Occipital lobe (tissue), 1 donor: ENCODE measurements at regions not wholly inside any gene's neighbourhood (a gene's known extent, or its start where the extent isn't known, plus 50 kb on each side); places are given as distances from the start of the nearest gene placed in this dataset.
"Not testable (repeated sequence)": the region's sequence is repeated elsewhere in the genome, so short reads cannot be mapped to it uniquely, and the experiment has no call there.

ENCODE experiments used
- DNase-seq: peaks from one replicate; lab custom pipeline; 2025; lab: John Stamatoyannopoulos, UW

- no peak for DNase-seq
These were observed 200.8 kb upstream of the C2CD4B start for GRCh38 chr15:62365795-62366442.

- no peak for DNase-seq
These were observed 204.4 kb upstream of the C2CD4B start for GRCh38 chr15:62369454-62369853.

- DNase-seq, result not testable (repeated sequence)
These were observed 206.6 kb upstream of the C2CD4B start for GRCh38 chr15:62371683-62372082.

- no peak for DNase-seq
These were observed 212.8 kb upstream of the C2CD4B start for GRCh38 chr15:62377736-62378480.

GRCh38 chr15:62378772-62379498 is 213.8 kb upstream of the C2CD4B start:
- no peak for DNase-seq

- DNase-seq, result no peak
These were observed 214.9 kb upstream of the C2CD4B start for GRCh38 chr15:62380011-62380410.

GRCh38 chr15:62382046-62382445 is 217.0 kb upstream of the C2CD4B start:
- DNase-seq, result no peak

GRCh38 chr15:62389885-62390790 is 225.1 kb upstream of the C2CD4B start, which contains the start of gene TLN2:
Gene TLN2, plus strand, starts transcription at chr15:62390550.
- DNase-seq, result peak; percentile 49

GRCh38 chr15:62390791-62391640 is 225.9 kb upstream of the C2CD4B start:
- DNase-seq, result peak; percentile 48

- no peak for DNase-seq
These were observed 226.7 kb upstream of the C2CD4B start for GRCh38 chr15:62391641-62392262.

GRCh38 chr15:62392376-62392775 is 227.3 kb upstream of the C2CD4B start:
- no peak for DNase-seq

GRCh38 chr15:62393196-62393595 is 228.1 kb upstream of the C2CD4B start:
- no peak for DNase-seq

- DNase-seq, result no peak
These were observed 229.0 kb upstream of the C2CD4B start for GRCh38 chr15:62394079-62394478.

GRCh38 chr15:62400778-62401177 is 235.7 kb upstream of the C2CD4B start:
- DNase-seq, result no peak

- DNase-seq, result no peak
These were observed 237.6 kb upstream of the C2CD4B start for GRCh38 chr15:62402687-62403086.

GRCh38 chr15:62403164-62403809 is 238.2 kb upstream of the C2CD4B start:
- DNase-seq, result no peak

- DNase-seq, result no peak
These were observed 239.3 kb upstream of the C2CD4B start for GRCh38 chr15:62404194-62404985.

- no peak for DNase-seq
These were observed 241.3 kb upstream of the C2CD4B start for GRCh38 chr15:62406305-62406891.
